Activated naive CD8-positive, alpha-beta T cell treated with anti-CD3 and anti-CD28 coated beads, Interleukin-2, amount 10 ng/mL, durations not matched to agents 7 days and 5 days (primary cell): ENCODE measurements at regions not wholly inside any gene's neighbourhood (a gene's known extent, or its start where the extent isn't known, plus 50 kb on each side); places are given as distances from the start of the nearest gene placed in this dataset.
"Not testable (repeated sequence)": the region's sequence is repeated elsewhere in the genome, so short reads cannot be mapped to it uniquely, and the experiment has no call there.

ENCODE experiments used
- ATAC-seq: fragments of 150-1000 bp; cut with Tn5 transposase; one replicate; pipeline ENCODE4 v1.10.0; 2021; ENCODE audit warnings: low read depth, moderate library complexity
- POLR2A ChIA-PET: fragments of 350-600 bp; sonication (Branson Sonifier 250); formaldehyde crosslinking; loops from one replicate; lab custom pipeline; 2021; ENCODE audit warnings: antibody characterized with exemption; lab: Charles Lee
- DNase-seq: peaks from one replicate; pipeline ENCODE4 v3.0.0; 2021
- H3K27ac Mint-ChIP-seq: one replicate; pipeline ENCODE4 v1.8.0; 2022; ENCODE audit warnings: mild to moderate bottlenecking, mixed read lengths
- H3K27me3 Mint-ChIP-seq: one replicate; pipeline ENCODE4 v1.8.0; 2022; ENCODE audit warnings: mild to moderate bottlenecking, moderate library complexity, mixed read lengths
- H3K36me3 Mint-ChIP-seq: one replicate; pipeline ENCODE4 v1.8.0; 2021; ENCODE audit warnings: mild to moderate bottlenecking, mixed read lengths
- H3K4me1 Mint-ChIP-seq: one replicate; pipeline ENCODE4 v1.8.0; 2021; ENCODE audit warnings: mixed read lengths
- H3K4me3 Mint-ChIP-seq: one replicate; pipeline ENCODE4 v1.8.0; 2022; ENCODE audit warnings: mild to moderate bottlenecking, moderate library complexity, mixed read lengths
- H3K9me3 Mint-ChIP-seq: one replicate; pipeline ENCODE4 v1.8.0; 2021; ENCODE audit warnings: mixed read lengths

GRCh38 chr3:177789500-177789899 lies 592.2 kb upstream of the TBL1XR1 start:
- ATAC-seq = no peak
- H3K27me3 Mint-ChIP-seq = no peaks in the 10 kb centered on the region
- no peak overlapping the region for H3K27ac Mint-ChIP-seq
- no peak for DNase-seq
- H3K4me3 Mint-ChIP-seq = no peak overlapping the region
- H3K9me3 Mint-ChIP-seq = no peaks in the 10 kb centered on the region
- POLR2A ChIA-PET = no interaction called here
- H3K4me1 Mint-ChIP-seq = peaks cover 7% of the 10 kb centered on the region
- peaks cover 5% of the 10 kb centered on the region for H3K36me3 Mint-ChIP-seq

GRCh38 chr3:177792311-177793030 lies 595.2 kb upstream of the TBL1XR1 start:
- no peak overlapping the region for H3K4me3 Mint-ChIP-seq
- no peaks in the 10 kb centered on the region for H3K4me1 Mint-ChIP-seq
- H3K9me3 Mint-ChIP-seq = no peaks in the 10 kb centered on the region
- peaks cover 4% of the 10 kb centered on the region for H3K36me3 Mint-ChIP-seq
- ATAC-seq (no peak), DNase-seq (no peak)
- POLR2A ChIA-PET = no interaction called here
- H3K27ac Mint-ChIP-seq = no peak overlapping the region
- no peaks in the 10 kb centered on the region for H3K27me3 Mint-ChIP-seq

- no peaks in the 10 kb centered on the region for H3K9me3 Mint-ChIP-seq
- H3K4me3 Mint-ChIP-seq = no peak overlapping the region
- peaks cover 4% of the 10 kb centered on the region for H3K36me3 Mint-ChIP-seq
- no peaks in the 10 kb centered on the region for H3K4me1 Mint-ChIP-seq
- H3K27me3 Mint-ChIP-seq = no peaks in the 10 kb centered on the region
- POLR2A ChIA-PET = no interaction called here
- no peak for DNase-seq
- ATAC-seq = no peak
- no peak overlapping the region for H3K27ac Mint-ChIP-seq
Measured at GRCh38 chr3:177793451-177793850, 596.2 kb upstream of the TBL1XR1 start.

GRCh38 chr3:177795216-177795615 lies 597.9 kb upstream of the TBL1XR1 start:
- Mint-ChIP-seq H3K4me3 (no peak overlapping the region), H3K36me3 (peaks cover 4% of the 10 kb centered on the region), H3K9me3 (peaks cover 1% of the 10 kb centered on the region), H3K27me3 (no peaks in the 10 kb centered on the region), H3K4me1 (peaks cover 5% of the 10 kb centered on the region), H3K27ac (no peak overlapping the region)
- POLR2A ChIA-PET = no interaction called here
- ATAC-seq (no peak), DNase-seq (no peak)

- Mint-ChIP-seq H3K36me3 (peaks cover 4% of the 10 kb centered on the region), H3K27ac (no peak overlapping the region), H3K4me3 (no peak overlapping the region), H3K4me1 (peaks cover 6% of the 10 kb centered on the region), H3K27me3 (no peaks in the 10 kb centered on the region), H3K9me3 (peaks cover 1% of the 10 kb centered on the region)
- POLR2A ChIA-PET = no interaction called here
- no peak for ATAC-seq
- DNase-seq = no peak
Measured at GRCh38 chr3:177795859-177796258, 598.6 kb upstream of the TBL1XR1 start.

- DNase-seq, H3K36me3 Mint-ChIP-seq, H3K27ac Mint-ChIP-seq, POLR2A ChIA-PET, H3K4me3 Mint-ChIP-seq, ATAC-seq, H3K4me1 Mint-ChIP-seq, H3K27me3 Mint-ChIP-seq, H3K9me3 Mint-ChIP-seq: not testable (repeated sequence)
Measured at GRCh38 chr3:177800147-177800546, 602.9 kb upstream of the TBL1XR1 start.

- POLR2A ChIA-PET = no interaction called here
- Mint-ChIP-seq H3K27ac (no peak overlapping the region), H3K36me3 (no peaks in the 10 kb centered on the region)
Measured at GRCh38 chr3:177800561-177800960, 603.3 kb upstream of the TBL1XR1 start.

GRCh38 chr3:177802151-177802900 lies 605.0 kb upstream of the TBL1XR1 start:
- Mint-ChIP-seq H3K27ac (no peak overlapping the region), H3K4me1 (peaks cover 6% of the 10 kb centered on the region)
- POLR2A ChIA-PET = no interaction called here

More at GRCh38 chr3:177800561-177800960, 603.3 kb upstream of the TBL1XR1 start:
- no peak overlapping the region for H3K4me3 Mint-ChIP-seq
- peaks cover 6% of the 10 kb centered on the region for H3K4me1 Mint-ChIP-seq
- DNase-seq (no peak), ATAC-seq (no peak)
- peaks cover 1% of the 10 kb centered on the region for H3K9me3 Mint-ChIP-seq
- no peaks in the 10 kb centered on the region for H3K27me3 Mint-ChIP-seq

GRCh38 chr3:177803500-177803899 lies 606.2 kb upstream of the TBL1XR1 start:
- H3K36me3 Mint-ChIP-seq = no peaks in the 10 kb centered on the region
- H3K4me3 Mint-ChIP-seq = no peak overlapping the region
- no peak overlapping the region for H3K27ac Mint-ChIP-seq
- H3K4me1 Mint-ChIP-seq = peaks cover 6% of the 10 kb centered on the region
- H3K27me3 Mint-ChIP-seq = no peaks in the 10 kb centered on the region
- DNase-seq = no peak
- peaks cover 3% of the 10 kb centered on the region for H3K9me3 Mint-ChIP-seq
- POLR2A ChIA-PET = no interaction called here
- ATAC-seq = no peak

More at GRCh38 chr3:177802151-177802900, 605.0 kb upstream of the TBL1XR1 start:
- Mint-ChIP-seq H3K27me3 (no peaks in the 10 kb centered on the region), H3K36me3 (no peaks in the 10 kb centered on the region), H3K9me3 (peaks cover 1% of the 10 kb centered on the region), H3K4me3 (no peak overlapping the region)
- DNase-seq (no peak), ATAC-seq (no peak)

GRCh38 chr3:177804032-177804431 lies 606.8 kb upstream of the TBL1XR1 start:
- POLR2A ChIA-PET = no interaction called here
- Mint-ChIP-seq H3K9me3 (peaks cover 3% of the 10 kb centered on the region), H3K36me3 (no peaks in the 10 kb centered on the region), H3K4me3 (no peak overlapping the region), H3K27me3 (no peaks in the 10 kb centered on the region), H3K4me1 (peaks cover 6% of the 10 kb centered on the region), H3K27ac (no peak overlapping the region)
- DNase-seq (no peak), ATAC-seq (no peak)

GRCh38 chr3:177804646-177805045 lies 607.4 kb upstream of the TBL1XR1 start:
- Mint-ChIP-seq H3K9me3 (peaks cover 3% of the 10 kb centered on the region), H3K36me3 (no peaks in the 10 kb centered on the region), H3K4me3 (no peak overlapping the region), H3K27me3 (no peaks in the 10 kb centered on the region), H3K27ac (no peak overlapping the region), H3K4me1 (peaks cover 6% of the 10 kb centered on the region)
- DNase-seq = no peak
- ATAC-seq = no peak
- POLR2A ChIA-PET = no interaction called here

GRCh38 chr3:177807150-177807875 lies 610.0 kb upstream of the TBL1XR1 start:
- H3K4me3 Mint-ChIP-seq = no peak overlapping the region
- peaks cover 3% of the 10 kb centered on the region for H3K9me3 Mint-ChIP-seq
- no peaks in the 10 kb centered on the region for H3K4me1 Mint-ChIP-seq
- POLR2A ChIA-PET = no interaction called here
- DNase-seq (no peak), ATAC-seq (no peak)
- peaks cover 3% of the 10 kb centered on the region for H3K36me3 Mint-ChIP-seq
- no peaks in the 10 kb centered on the region for H3K27me3 Mint-ChIP-seq
- H3K27ac Mint-ChIP-seq = no peak overlapping the region

- H3K27me3 Mint-ChIP-seq, H3K9me3 Mint-ChIP-seq, H3K4me1 Mint-ChIP-seq, H3K4me3 Mint-ChIP-seq, H3K27ac Mint-ChIP-seq, H3K36me3 Mint-ChIP-seq, ATAC-seq, POLR2A ChIA-PET, DNase-seq: not testable (repeated sequence)
Measured at GRCh38 chr3:177808928-177809478, 611.7 kb upstream of the TBL1XR1 start.
